ENCODE measurements at regions not wholly inside any gene's neighbourhood (a gene's known extent, or its start where the extent isn't known, plus 50 kb on each side); places are given as distances from the start of the nearest gene placed in this dataset.

DNA sequence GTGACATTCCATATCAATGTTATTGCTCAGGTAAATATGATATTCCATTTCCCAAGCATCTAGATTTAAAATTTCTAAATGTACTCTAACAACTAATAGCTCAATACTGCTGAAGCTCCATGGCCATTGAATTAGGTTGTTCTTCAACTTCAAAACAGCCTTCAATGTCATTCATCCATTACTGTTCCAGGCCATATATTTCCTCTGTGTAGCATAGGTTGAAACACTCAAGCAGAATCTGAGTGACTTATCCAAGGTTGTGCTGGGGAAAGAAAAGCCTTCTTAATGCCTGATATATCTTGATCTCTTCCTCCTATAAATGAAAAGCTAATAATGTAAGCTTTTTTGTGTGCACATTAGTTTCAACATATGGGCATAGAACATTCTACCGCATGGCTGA lies 142.1 kb upstream of the ARL4C start:
- no peak for TF ChIP-seq EP300 (IDR thresholded peaks at IDR 0.05)
- TF ChIP-seq, protein P1, sequence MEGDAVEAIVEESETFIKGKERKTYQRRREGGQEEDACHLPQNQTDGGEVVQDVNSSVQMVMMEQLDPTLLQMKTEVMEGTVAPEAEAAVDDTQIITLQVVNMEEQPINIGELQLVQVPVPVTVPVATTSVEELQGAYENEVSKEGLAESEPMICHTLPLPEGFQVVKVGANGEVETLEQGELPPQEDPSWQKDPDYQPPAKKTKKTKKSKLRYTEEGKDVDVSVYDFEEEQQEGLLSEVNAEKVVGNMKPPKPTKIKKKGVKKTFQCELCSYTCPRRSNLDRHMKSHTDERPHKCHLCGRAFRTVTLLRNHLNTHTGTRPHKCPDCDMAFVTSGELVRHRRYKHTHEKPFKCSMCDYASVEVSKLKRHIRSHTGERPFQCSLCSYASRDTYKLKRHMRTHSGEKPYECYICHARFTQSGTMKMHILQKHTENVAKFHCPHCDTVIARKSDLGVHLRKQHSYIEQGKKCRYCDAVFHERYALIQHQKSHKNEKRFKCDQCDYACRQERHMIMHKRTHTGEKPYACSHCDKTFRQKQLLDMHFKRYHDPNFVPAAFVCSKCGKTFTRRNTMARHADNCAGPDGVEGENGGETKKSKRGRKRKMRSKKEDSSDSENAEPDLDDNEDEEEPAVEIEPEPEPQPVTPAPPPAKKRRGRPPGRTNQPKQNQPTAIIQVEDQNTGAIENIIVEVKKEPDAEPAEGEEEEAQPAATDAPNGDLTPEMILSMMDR (IDR thresholded peaks at IDR 0.05) = no peak

Measured in suprapubic skin (tissue), 3 donors.